Stimulated activated CD8-positive, alpha-beta memory T cell treated with anti-CD3 and anti-CD28 coated beads, Interleukin-12 subunit alpha, Interleukin-12 subunit beta, amount 100 ng/mL, for 1 hour (primary cell): ENCODE measurements at regions not wholly inside any gene's neighbourhood (a gene's known extent, or its start where the extent isn't known, plus 50 kb on each side); places are given as distances from the start of the nearest gene placed in this dataset.

Source experiments
- DNase-seq: peaks from one replicate; pipeline ENCODE4 v3.0.0-alpha.2; 2020; ENCODE audit warnings: low read depth

- DNase-seq = no peak
Observed at GRCh38 chr16:17590711-17591654, 120.2 kb upstream of the XYLT1 start.

GRCh38 chr16:17589898-17590297 lies 119.1 kb upstream of the XYLT1 start:
- DNase-seq = no peak

- no peak for DNase-seq
Observed at GRCh38 chr16:17585449-17586074, 114.8 kb upstream of the XYLT1 start.

DNA sequence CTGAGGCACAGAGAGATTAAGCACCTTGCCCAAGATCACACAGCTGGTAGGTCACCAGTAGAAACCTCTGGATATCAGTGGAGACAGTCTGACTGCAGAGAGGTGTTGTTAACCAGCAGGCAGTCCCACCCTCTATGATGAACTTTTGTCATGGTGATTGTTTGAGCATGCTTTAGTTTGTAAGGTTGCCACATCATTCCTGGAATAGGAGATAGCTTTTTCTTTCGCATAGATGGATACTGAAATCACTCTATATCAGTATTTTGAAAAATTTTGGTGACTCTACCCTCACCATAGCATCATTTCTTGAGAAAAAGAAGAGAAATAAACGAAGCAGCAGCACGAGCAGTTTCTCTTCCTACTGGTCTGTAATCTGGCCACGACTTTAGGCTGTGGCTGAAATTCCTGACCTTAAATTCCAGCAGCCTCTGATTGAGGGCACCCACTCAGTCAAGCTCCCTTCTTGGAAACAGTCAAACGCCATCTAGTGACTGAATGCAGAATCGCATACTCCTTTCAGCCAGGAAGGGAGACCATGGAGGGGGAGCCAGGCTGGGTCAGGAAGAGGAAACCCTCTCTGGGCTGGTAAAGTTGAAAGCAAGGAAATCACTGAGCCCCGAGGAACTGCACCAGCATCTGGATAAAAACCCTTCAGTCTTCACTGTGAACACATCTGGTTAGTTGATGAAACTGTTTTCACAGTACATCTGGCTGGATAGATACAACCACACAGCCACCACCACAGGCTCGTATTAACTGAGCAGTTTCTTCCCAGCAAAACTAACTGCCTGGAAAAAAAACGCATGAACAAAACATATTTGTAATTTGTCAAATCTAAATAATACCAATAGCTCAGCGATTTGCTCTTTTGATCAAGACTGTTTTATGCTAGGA lies 108.5 kb upstream of the XYLT1 start:
- peak; percentile 45 for DNase-seq

GRCh38 chr16:17574256-17574655 lies 103.5 kb upstream of the XYLT1 start:
- DNase-seq = no peak

GRCh38 chr16:17572145-17572544 lies 101.4 kb upstream of the XYLT1 start:
- DNase-seq = no peak

DNA sequence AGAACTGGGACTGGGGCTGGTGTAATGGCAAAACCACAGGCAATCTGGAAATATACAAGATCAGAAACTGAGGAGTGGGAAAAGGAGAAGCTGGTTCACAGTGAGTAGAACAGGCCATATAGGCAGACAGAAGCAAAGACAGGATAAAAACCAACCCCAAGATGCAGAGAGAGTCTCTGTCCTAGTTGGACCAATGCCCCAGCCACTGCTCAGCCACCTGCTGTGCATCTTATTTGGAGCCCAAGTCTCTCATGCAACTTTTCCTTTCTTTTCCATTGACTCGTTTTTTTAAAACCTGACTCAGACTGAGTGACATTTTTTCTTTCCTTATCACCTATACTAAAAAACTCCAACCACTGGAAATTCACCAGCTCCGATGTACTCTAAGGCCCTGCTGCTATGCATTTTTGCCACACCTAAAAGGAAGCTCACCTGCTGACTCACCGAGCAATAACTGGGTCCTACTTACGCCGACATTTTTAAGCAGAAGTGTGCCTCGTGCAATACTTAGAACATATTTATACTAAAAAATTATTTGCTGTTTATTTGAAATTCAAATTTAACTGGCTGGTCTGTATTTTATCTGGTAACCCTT lies 100.8 kb upstream of the XYLT1 start:
- no peak for DNase-seq

GRCh38 chr16:17568239-17568638 lies 97.5 kb upstream of the XYLT1 start:
- no peak for DNase-seq

GRCh38 chr16:17567455-17567854 lies 96.7 kb upstream of the XYLT1 start:
- DNase-seq = no peak

- no peak for DNase-seq
Observed at GRCh38 chr16:17566656-17567450, 96.1 kb upstream of the XYLT1 start.

GRCh38 chr16:17566075-17566474 lies 95.3 kb upstream of the XYLT1 start:
- DNase-seq = no peak

GRCh38 chr16:17565605-17566004 lies 94.8 kb upstream of the XYLT1 start:
- DNase-seq = no peak

GRCh38 chr16:17564856-17565255 lies 94.1 kb upstream of the XYLT1 start:
- no peak for DNase-seq

DNA sequence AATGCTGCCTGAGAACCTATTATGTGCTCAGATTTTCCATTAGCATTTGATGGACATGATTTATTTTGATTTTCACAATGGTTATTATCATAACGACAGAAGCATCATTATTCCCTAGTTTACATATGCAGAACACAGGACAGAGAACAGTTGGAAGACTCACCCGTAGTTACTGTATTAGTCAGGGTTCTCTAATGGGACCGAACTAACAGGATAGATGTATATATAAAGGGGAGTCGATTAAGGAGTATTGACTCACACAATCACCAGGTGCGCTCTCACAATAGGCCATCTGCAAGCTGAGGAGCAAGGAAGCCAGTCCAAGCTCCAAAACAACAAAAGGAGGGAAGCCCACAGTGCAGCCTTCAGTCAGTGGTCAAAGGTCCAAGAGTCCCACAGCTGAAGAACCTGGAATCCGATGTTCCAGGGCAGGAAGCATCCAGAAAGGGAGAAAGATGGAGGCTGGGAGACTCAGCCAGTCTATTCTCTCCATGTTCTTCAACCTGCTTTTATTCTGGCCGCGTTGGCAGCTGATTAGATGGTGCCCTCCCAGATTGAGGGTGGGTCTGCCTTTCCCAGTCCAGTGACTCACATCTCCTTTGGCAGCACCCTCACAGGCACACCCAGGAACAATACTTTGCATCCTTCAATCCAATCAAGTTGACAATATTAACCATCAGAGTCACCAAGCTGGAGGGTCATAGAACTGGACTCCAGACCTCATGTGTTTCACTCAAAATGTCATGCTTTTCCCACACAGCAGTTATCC lies 92.7 kb upstream of the XYLT1 start:
- DNase-seq = no peak

DNA sequence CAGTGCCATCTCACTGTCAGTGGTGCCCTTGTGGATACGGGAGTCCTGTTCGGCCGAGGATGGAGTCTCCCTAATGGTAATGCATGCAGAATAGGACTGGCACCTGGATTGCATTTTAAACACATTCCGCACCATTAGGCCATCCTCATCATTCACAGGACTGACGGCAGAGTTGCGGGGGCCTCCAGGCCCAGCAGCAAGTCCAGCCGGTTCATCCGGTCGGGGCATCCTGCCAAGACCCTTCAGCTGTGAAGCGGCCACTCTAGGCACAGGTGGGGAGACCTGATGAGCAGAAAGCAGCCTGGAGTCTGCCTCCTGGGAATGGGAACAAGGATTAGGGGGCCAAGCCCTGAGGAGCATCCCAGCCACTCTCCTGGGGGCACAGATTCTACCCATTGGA lies 90.3 kb upstream of the XYLT1 start:
- no peak for DNase-seq

GRCh38 chr16:17560548-17560947 lies 89.8 kb upstream of the XYLT1 start:
- no peak for DNase-seq

- DNase-seq = no peak
Observed at GRCh38 chr16:17559394-17559793, 88.6 kb upstream of the XYLT1 start.

GRCh38 chr16:17557949-17558348 lies 87.2 kb upstream of the XYLT1 start:
- no peak for DNase-seq

- DNase-seq = no peak
Observed at GRCh38 chr16:17557480-17557879, 86.7 kb upstream of the XYLT1 start.

DNA sequence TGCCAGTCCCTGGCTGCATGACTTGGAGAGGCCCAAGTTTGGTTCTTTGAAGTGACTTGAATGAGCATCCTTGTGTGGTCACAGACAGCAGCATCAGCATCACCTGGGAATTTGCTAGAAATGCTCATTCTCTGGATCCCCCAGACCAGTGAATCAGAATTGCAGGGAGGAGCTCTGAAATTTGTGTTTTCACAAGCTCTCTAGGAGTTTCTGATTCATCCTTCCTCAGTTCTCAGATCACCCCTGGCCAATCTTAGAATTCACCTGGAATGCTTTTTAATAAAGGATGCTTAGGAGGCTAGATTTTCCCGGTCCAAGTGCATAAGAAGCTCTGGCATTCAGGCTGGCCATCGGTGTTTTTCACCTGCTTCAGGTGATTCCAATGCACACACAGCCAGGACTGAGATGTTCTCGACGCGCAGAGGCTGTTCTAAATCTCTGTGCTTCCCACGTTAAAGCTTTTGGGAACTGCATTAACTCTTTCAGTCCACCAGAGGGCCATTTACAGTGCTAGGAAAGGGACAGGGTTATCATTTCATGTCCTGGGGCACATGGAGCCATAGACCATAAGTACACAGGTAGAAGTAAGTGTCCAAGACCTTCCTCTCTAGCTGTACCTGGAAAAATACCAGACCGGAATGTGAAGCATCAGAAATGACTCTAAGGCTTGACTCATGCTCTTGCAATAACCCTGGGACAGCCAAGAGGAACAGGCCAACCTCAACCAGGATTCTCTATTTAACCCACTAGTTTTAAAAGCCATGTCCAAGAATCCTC lies 85.7 kb upstream of the XYLT1 start:
- no peak for DNase-seq
